HepG2 (cell line): ENCODE measurements at regions not wholly inside any gene's neighbourhood (a gene's known extent, or its start where the extent isn't known, plus 50 kb on each side); places are given as distances from the start of the nearest gene placed in this dataset.

Experiments used
- SP2 ChIP-seq: sonication (generic); formaldehyde crosslinking; IDR thresholded peaks from 2 replicates; pipeline ENCODE4 v1.5.1; 2020; ENCODE audit warnings: mild to moderate bottlenecking, missing genetic modification reagents
- TCF7 ChIP-seq: sonication (generic); IDR thresholded peaks from 2 replicates; pipeline ENCODE4 v1.6.1; 2016; ENCODE audit warnings: antibody characterized with exemption, low read depth

DNA sequence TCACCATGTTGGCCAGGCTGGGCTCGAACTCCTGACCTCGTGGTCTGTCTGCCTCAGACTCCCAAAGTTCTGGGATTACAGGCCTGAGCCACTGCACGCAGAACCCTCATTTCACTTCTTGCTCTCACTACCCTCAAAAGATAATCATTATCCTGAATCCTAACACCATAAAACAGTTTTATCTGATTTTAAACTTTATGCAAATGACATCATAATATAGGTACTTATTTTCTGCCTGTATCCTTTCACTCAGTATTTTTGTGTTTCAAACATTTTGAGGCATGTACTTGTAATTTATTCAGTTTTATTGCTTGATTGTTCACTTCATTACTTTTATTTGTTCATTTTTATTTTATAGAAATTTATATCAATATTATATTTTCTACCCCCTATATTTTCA is 719.2 kb upstream of the ARRDC3 start:
- TF ChIP-seq TCF7 (no peak), SP2 (CRISPR knock-in tag) (no peak)
